Upper lobe of right lung (tissue), 1 donor: ENCODE measurements at regions not wholly inside any gene's neighbourhood (a gene's known extent, or its start where the extent isn't known, plus 50 kb on each side); places are given as distances from the start of the nearest gene placed in this dataset.
"Not testable (repeated sequence)": the region's sequence is repeated elsewhere in the genome, so short reads cannot be mapped to it uniquely, and the experiment has no call there.

Experiments
- ATAC-seq: fragments of 200-7000 bp; cut with Tn5 transposase; one replicate; pipeline ENCODE4 v1.9.1; 2020; ENCODE audit warnings: mild to moderate bottlenecking, moderate library complexity
- DNase-seq: peaks from one replicate; pipeline ENCODE4 v3.0.0-alpha.2; 2020
- H3K27ac ChIP-seq: fragments of 200-600 bp; one replicate; pipeline ENCODE4 v1.8.0; 2022
- H3K27me3 ChIP-seq: fragments of 200-600 bp; one replicate; pipeline ENCODE4 v1.8.0; 2022; ENCODE audit warnings: mild to moderate bottlenecking
- H3K36me3 ChIP-seq: fragments of 200-600 bp; one replicate; pipeline ENCODE4 v1.8.0; 2022
- H3K4me1 ChIP-seq: fragments of 200-600 bp; one replicate; pipeline ENCODE4 v1.8.0; 2022
- H3K4me3 ChIP-seq: fragments of 200-600 bp; one replicate; pipeline ENCODE4 v1.8.0; 2022; ENCODE audit warnings: mild to moderate bottlenecking
- H3K9me3 ChIP-seq: fragments of 200-600 bp; one replicate; pipeline ENCODE4 v1.8.0; 2022
- intact Hi-C: fragments of 100-400 bp; cut with DNase I; formaldehyde crosslinking; loops from one replicate; pipeline ENCODE4 v1.11.0; 2022
- TF ChIP-seq, protein P1 (sequence below): fragments of 200-600 bp; IDR thresholded peaks from one replicate; pipeline ENCODE4 v1.8.0; 2022; ENCODE audit warnings: antibody characterized with exemption
- donor health status: DM: no; HTN: yes; CAD: no; lungs with severe emphysema.

DNA sequence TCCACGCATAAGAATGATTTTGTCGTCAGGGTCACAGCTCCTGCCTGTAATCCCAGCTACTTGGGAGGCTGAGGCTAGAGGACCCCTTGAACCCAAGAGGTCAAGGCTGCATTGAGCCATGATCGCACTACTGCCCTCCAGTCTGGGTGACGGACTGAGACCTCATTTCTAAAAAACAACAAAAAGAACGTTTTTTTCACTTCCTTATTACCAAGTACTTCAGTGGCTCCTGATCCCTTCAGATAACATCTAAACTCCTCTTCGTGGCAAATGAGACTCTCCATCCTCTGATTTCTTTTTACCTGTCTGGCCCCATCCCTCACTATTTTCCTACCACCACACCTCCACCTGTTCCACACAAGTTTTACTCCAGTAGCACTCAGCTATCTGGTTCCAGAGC, 105.4 kb upstream of the TLK1 start:
- intact Hi-C loops, result no loop called here
- DNase-seq (no peak), ATAC-seq (no peak)
- H3K27me3 ChIP-seq, result no peaks in the 10 kb centered on the region
- no peaks in the 10 kb centered on the region for H3K36me3 ChIP-seq
- TF ChIP-seq, protein P1, sequence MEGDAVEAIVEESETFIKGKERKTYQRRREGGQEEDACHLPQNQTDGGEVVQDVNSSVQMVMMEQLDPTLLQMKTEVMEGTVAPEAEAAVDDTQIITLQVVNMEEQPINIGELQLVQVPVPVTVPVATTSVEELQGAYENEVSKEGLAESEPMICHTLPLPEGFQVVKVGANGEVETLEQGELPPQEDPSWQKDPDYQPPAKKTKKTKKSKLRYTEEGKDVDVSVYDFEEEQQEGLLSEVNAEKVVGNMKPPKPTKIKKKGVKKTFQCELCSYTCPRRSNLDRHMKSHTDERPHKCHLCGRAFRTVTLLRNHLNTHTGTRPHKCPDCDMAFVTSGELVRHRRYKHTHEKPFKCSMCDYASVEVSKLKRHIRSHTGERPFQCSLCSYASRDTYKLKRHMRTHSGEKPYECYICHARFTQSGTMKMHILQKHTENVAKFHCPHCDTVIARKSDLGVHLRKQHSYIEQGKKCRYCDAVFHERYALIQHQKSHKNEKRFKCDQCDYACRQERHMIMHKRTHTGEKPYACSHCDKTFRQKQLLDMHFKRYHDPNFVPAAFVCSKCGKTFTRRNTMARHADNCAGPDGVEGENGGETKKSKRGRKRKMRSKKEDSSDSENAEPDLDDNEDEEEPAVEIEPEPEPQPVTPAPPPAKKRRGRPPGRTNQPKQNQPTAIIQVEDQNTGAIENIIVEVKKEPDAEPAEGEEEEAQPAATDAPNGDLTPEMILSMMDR, result no peak
- no peaks in the 10 kb centered on the region for H3K9me3 ChIP-seq
- no peak overlapping the region for H3K4me3 ChIP-seq
- H3K27ac ChIP-seq, result no peak overlapping the region
- no peaks in the 10 kb centered on the region for H3K4me1 ChIP-seq

DNA sequence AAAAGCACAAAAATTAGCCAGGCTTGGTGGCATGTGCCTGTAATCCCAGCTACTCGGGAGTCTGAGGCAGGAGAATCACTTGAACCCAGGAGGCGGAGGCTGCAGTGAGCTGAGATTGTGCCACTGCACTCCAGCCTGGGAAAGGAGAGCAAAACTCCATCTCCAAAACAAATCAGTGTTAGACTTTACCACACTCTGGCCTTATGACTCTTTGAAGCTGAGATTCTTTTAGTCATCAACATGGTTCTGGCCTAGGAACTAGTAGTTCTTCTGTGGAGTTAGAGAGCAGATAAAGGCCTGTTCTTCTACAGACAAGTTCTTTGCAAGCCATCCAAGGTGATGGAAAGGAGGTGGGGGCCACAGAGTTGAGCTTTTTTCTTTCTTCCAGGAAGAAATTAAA, 100.8 kb upstream of the TLK1 start:
- H3K36me3 ChIP-seq, intact Hi-C loops: not testable (repeated sequence)

DNA sequence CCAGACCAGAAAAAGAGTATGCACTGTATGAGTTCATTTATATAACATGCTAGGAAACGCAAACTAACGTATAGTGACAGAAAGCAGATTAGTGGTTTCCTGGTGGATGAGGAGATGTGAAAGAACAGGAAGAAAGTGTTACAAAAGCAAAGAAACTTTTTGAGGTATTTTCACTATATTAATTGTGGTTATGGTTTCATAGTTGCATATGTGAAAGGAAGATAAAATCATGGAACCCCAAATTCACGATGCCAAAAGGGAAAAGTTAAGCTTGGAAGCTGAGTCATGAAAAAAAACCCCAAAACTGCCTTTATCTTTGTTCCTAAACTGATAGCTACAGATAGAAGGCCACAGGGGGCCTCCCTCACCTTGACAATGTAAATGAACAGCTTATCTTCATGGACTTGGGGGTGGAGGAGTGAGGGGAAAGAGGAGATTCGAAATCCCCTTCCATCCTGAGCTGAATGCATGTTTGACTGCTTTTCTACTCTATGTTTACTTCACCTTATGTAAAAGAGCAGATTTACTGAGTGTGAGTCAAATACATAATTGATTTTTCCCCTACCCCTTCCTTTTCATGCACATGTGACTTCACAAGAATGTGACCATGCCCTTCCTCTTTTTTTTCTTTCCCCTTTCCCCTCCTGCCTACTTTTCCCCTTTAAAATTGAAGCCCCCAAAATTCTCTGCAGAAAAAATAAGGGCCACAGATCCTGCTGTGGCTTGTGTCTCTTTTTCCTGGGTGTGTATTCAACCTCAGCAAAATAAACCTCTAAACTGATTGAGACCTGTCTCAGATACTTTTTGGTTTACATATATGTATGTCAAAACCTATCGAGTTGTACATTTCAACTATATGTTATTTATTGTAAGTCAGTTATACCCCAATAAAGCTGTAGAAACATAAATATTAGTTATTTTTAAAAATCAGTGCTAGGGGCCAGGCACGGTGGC, 100.1 kb upstream of the TLK1 start:
- no peak overlapping the region for H3K27ac ChIP-seq
- no peaks in the 10 kb centered on the region for H3K4me1 ChIP-seq
- no peaks in the 10 kb centered on the region for H3K36me3 ChIP-seq
- H3K9me3 ChIP-seq, result no peaks in the 10 kb centered on the region
- TF ChIP-seq, protein P1, result no peak
- no peaks in the 10 kb centered on the region for H3K27me3 ChIP-seq
- intact Hi-C loops, result no loop called here
- no peak for DNase-seq
- ATAC-seq, result no peak
- no peak overlapping the region for H3K4me3 ChIP-seq

More for the DNA sequence above, 100.8 kb upstream of the TLK1 start:
- not testable (repeated sequence) for H3K9me3 ChIP-seq, H3K27ac ChIP-seq, H3K4me3 ChIP-seq, H3K4me1 ChIP-seq, H3K27me3 ChIP-seq, ATAC-seq, DNase-seq

DNA sequence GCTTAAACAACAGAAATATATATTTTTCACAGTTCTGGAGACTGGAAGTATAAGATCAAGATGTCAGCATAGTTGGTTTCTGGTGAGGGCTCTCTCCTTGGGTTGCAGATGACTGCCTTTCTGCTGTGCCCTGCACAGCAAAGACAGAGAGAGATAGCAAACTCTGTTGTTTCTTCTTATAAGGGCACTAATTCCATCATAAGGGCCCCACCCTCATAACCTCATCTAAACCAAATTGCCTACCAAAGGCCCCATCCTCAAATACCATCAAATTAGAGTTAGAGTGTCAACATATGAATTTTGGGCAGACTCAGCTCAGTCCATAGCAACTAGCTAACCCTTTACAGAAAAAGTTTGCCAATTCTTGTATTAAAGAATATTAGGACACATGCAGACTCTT, 94.0 kb upstream of the TLK1 start:
- no peaks in the 10 kb centered on the region for H3K27me3 ChIP-seq
- intact Hi-C loops, result no loop called here
- H3K4me1 ChIP-seq, result no peaks in the 10 kb centered on the region
- TF ChIP-seq, protein P1, result no peak
- H3K27ac ChIP-seq, result no peak overlapping the region
- no peaks in the 10 kb centered on the region for H3K9me3 ChIP-seq
- no peaks in the 10 kb centered on the region for H3K36me3 ChIP-seq
- DNase-seq (no peak), ATAC-seq (no peak)
- no peak overlapping the region for H3K4me3 ChIP-seq

DNA sequence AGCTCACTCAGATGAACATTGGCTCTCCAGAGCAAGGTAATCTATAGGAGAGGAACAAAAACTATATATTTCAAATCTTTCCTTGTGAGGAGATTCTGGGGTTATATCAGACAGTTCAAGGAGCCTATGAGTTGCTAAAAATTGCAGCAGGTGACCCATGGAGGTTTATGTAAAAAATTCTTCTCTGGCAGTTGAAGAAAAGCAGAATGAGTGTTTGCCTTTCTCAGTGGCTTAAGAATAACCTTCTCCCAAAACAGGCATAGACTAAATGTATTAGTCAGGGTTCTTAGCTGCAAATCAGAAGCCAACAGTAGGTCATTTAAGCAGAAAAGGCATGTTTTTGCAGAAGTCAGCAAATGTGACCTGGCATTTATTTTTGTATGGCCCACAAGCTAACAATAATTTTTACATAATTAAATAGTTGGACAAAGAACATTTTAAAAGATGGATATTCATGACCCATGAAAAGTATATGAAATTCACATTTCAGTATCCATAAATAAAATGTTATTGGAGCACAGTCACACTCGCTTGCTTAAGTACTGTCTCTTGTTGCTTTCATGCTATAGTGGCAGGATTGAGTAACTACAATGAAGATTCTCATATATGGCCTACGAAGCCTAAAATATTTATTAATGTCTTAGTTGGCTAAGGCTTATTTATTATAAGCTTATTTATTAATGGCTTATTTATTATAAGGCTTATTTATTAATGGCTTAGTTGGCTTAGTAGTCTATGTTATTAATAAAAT, 93.4 kb upstream of the TLK1 start:
- no peak for DNase-seq
- no peak overlapping the region for H3K4me3 ChIP-seq
- intact Hi-C loops, result no loop called here
- no peaks in the 10 kb centered on the region for H3K36me3 ChIP-seq
- no peak for ATAC-seq
- H3K4me1 ChIP-seq, result no peaks in the 10 kb centered on the region
- H3K9me3 ChIP-seq, result no peaks in the 10 kb centered on the region
- TF ChIP-seq, protein P1, result no peak
- no peaks in the 10 kb centered on the region for H3K27me3 ChIP-seq
- H3K27ac ChIP-seq, result no peak overlapping the region

DNA sequence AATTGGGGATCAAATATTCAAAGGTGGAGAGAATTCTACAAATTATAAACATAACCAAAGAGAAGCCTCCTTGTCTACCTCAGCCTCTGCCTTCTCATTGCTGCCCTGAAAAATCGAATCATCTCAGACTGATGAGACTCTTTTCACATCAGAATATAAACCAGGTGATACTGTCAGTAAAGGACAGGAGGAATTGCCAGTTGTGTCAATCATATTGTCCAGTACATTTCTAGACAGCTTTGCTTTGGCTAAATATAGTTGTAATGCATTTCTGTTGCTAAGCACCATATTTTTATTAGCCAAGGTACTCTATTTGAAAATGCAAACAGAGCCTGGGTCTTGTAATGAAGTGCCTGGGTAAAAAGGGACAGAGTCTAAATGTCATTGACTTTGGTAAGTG, 92.6 kb upstream of the TLK1 start:
- ATAC-seq (no peak), DNase-seq (no peak)
- Histone ChIP-seq H3K4me1 (no peaks in the 10 kb centered on the region), H3K4me3 (no peak overlapping the region), H3K27ac (no peak overlapping the region), H3K36me3 (no peaks in the 10 kb centered on the region), H3K9me3 (no peaks in the 10 kb centered on the region), H3K27me3 (no peaks in the 10 kb centered on the region)
- intact Hi-C loops, result no loop called here
- TF ChIP-seq, protein P1, result no peak
